HG02678 (cell line): ENCODE measurements at regions not wholly inside any gene's neighbourhood (a gene's known extent, or its start where the extent isn't known, plus 50 kb on each side); places are given as distances from the start of the nearest gene placed in this dataset.

Experiments used
- ATAC-seq: cut with Tn5 transposase; IDR thresholded peaks from one replicate; pipeline ENCODE4 v1.9.1; 2021; ENCODE audit warnings: mild to moderate bottlenecking, moderate library complexity; ENCODE audit not compliant: unreplicated experiment

DNA sequence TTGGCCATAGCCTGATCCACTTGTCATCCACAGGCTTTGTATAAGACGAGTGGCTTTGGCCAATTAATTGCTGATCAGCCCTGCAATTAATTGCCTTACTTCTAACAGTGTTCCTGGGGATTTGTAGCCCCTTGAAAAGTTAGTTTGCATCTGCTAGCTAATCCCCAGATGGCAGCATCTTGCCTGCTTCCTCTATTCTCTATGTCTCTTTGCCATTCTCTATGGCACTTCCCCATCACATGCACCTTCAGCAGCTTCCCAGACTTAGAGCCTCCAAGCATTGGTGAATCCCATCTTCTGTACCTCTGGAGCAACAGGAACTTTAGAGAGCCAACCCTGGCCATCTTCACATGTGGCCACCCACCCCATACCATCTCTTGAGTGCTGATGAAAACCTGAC is 197.0 kb upstream of the DMAC1 start:
- ATAC-seq, result no peak

DNA sequence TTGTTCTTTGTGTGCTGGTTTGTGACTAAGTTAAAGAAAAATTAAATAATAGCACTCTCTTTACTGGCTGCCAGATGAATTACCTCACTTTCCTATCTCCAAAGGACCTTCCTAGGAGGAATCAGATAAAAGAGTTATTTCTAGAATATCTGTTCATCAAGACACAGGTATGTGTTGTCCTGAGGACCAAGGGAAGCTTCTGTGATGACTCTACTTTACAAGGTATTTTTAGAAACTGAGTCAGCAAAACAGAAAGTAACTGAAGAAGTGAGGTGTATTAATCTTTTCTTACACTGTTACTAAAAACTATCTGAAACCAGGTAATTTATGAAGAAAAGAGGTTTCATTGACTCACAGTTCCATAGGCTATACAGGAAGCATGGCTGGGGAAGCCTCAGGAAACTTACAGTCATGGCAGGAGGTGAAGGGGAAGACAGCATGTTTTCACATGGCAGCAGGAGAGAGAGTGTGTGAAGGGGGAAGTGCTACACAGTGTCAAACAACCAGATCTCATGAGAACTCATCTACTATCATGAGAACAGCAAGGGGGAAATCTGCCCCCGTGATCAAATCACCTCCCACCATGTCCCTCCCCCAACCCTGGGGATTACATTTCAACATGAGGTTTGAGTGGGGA is 189.2 kb upstream of the DMAC1 start:
- no peak for ATAC-seq

DNA sequence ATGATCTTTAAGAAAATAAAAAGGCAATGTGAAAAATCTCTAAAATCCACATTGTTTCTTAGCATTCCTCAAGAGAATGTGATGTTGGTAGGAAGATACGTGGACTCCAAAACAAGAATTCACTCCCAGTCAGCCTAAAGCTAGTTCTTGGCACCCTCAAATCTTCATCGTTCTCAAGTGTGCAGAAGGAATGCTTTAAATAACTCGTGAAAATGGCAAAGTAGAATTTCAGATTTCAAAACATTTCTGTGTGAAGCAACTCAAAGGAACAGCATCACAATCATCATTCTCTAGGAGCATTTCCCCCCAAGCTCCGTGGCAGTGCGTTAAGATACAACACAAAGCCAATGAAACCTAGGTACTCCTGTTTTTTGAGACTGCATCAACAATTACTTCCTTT is 185.1 kb upstream of the DMAC1 start:
- no peak for ATAC-seq

DNA sequence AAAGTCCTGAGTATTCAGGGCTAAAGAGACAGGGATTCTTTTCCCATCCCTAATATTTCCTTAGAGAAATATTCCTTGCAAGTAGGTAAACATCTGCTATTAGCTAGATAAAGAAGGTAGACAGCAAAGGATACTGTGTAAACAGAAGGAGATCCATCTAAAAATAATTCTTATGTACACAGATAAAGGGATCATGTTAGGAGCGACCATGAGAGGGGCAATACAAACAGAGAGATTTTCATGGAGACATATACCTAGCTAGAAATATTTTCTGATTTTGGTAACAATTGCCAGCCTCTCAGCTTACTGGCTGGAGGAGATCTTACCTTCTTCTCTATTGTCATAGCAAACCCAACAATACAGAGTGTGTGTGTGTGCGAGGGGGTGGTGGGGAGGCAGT is 184.6 kb upstream of the DMAC1 start:
- ATAC-seq, result no peak

DNA sequence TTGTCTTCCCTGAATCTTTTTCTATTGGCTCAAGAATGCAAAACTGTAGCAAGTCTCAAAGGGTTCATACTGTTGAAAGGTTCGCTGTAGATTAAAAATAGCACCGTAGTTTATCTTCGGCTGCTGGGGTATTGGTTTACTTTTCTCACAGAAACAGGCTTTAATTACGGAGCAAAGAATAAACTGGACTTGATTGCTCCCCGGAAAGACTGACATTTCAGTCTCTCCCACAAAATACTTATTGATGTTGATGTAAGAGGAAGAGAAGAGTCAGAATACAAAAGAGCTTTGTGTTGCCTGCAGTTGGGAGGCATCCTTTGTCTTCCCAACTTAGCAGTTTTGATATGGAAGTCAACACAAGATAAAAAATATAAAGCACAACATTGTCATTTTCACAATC is 183.9 kb upstream of the DMAC1 start:
- ATAC-seq, result no peak

DNA sequence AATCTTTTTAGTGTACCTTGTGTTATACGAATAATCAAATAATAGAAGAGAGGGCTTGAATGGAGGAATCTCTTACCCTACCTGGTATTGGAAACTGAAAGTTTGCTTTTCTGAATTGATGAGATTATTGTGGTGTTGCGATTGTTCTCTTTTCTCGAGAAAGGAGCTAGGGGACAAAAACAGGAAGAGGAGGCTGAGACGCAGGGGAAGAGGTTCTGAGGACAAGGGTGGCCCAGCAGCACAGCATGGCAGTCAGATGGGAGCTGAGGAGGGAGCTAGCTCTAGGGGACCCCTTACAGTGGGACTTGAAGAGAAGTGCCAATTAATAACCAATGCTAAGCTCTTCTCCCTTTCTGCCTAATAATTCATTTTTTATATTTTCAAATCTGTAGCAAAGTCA is 183.3 kb upstream of the DMAC1 start:
- no peak for ATAC-seq

DNA sequence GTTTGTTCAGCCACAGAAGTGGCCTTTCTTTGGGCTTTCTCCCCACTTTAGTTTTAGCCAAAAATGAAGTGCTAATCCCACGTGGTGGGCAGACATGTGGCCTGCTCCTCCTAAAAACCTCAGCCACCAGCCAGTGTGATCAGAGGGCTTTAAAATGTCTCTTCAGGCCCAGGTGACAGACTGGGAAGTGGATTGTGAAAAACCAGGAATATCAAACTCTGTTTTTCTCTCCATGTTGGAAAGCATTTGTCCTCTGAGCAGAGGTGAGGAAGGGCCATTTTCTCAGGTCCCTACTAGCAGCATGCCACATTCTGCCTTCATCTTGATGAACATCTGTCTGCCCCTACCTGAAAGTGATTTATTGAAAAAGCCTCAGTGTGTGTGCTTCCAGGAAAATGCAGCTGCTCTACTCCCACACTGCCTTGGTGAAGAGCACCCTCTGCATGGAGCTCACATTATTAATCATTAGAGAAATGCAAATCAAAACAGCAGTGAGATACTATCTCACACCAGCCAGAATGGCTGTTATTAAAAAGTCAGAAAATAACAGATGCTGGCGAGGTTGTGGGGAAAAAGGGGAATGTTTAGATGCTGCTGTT is 181.2 kb upstream of the DMAC1 start:
- no peak for ATAC-seq

DNA sequence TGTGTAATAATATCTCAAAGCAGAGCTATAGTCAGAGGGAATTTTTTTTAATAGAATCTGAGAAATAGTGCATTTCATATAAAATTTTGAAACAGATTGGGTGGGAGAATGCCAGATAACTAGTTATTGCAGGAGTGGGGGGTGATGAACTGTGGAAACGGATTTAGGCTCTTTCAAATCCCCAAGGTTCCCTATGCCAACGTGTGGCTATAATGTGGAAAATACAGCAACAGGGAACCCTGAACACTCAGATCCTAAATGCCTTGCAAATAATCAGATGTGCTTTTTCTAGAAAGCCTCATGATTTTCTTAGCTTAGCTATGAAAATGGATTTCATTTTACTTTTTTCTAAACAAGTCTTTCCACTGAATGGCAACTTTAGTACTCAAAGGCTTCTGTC is 180.5 kb upstream of the DMAC1 start:
- ATAC-seq, result no peak

DNA sequence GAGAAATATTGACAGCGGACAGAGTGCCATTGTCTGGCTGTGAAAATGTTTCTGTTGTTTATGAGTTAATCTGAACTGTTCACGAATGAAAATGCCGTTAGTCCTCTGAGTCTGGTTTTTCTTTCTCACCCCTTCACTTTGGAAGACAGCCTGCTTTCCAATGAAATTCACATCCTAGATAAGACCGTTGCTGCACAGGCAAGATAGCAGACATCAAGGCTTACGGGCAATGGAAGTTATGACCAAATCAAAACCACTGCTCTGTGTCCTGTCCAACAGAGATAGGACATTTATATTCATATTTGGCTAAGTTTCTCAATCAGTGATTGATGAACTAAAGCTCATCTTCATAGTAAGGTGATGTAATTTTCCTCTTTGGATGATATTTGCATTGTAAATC is 180.0 kb upstream of the DMAC1 start:
- no peak for ATAC-seq

DNA sequence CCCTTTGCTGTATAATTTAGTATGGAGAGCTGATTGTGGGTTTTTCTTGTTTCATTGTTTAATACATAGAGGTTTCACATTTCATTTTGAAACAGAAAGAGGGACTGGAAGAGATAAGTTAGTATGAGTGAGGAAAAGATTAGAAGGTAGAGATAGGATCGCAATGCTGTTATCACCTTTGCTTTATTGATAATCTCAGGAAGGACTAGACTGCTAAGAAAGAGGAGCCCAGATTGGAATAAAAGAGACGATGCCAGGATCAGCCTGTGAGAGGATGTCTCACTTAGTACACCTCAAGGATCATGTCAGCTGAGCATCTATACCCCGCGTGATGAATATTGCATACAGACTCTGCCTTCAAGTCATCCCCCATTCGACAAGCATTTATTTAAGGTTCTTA is 178.0 kb upstream of the DMAC1 start:
- no peak for ATAC-seq

DNA sequence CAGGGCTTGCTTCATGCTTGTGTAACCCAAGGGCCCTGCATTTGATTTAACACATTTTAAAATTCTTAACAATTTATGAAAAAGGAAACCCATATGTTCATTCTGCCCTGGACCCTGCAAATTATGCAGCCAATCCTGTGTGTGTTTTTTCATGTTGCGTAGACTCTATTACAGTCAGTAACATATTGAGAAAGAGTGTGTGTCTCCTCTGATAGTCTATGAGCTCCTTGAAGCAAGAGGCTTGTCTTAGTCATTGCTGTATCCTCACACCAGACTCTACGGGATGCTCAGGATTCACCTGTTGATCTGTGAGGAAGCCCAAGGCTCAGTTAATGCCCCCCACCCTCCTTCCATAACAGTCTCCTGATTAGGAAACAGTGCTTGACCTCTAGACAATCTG is 177.3 kb upstream of the DMAC1 start:
- ATAC-seq, result peak; percentile 2

DNA sequence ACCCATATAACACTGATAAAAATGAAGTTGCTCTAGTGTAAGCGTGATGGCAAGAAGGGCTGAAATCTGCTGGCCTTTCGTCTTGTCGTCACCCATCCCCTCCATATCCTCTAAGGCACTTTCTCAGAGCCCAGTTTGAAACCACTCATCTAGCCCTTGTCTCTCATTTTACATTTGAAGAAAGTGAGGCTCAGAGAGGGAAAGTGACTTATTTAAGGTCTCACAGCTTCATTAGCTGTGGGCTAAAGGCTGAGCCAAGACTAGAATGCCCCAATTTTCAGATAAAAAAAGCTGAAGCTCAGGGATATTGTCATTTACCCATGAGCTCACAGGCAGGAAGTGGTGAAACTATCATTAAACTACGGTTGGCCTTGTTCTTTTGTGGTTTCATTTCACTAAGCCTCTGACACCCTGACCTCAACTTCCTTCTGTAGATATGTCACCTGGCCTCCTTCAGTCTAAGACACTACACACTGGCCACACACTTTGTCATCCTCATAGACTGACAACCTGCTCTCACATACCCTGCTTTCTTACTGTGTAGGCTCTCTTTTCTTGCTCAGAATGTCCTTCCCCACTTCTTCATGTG is 176.7 kb upstream of the DMAC1 start:
- peak; percentile 98 for ATAC-seq

DNA sequence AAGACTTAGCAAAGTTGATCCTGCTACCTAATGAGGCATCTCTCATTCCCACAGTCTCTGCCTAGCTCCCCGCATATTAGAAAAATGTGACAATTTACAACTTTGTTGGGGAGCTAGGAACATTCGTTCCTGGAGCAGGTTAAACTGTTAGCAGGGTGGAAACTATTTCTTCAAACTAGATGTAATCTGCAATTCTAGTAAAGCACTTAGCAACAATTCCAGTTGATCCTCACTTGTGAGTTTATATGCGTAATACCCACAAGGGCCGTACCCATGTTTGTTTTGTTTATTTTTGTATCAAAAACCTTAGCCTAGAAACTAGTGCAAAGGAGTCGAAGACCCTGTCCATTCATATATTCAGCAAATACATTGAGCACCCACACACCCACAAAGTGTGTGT is 175.8 kb upstream of the DMAC1 start:
- ATAC-seq, result no peak

DNA sequence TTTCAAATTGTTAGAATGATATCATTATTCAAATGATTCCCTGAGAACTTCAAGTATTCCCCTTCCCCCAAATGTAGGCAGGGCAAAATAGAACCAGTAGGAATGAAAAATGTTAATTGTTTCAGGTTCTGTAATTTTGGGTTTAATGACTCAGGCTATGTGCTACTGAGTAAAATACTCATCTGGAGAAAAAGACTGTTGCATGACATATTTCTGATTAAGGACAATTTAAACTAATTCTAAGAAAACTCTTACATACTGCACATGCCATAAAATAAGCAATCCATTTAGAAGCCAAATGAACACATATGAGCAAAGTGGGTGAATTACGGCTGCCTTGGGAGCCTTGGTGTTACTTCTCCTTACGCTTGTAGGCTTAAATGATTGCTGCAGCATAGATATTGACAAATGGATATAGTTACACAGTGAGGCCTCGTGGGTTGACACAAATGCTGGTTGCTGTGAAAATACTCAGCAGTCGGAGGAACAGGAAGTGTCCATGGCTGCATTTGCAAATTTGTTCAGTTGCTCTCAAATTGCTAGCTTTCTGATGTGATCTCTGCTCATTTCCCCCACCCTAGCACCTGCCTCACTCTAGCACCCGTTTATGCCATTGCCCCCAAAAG is 174.9 kb upstream of the DMAC1 start:
- ATAC-seq, result peak; percentile 29

DNA sequence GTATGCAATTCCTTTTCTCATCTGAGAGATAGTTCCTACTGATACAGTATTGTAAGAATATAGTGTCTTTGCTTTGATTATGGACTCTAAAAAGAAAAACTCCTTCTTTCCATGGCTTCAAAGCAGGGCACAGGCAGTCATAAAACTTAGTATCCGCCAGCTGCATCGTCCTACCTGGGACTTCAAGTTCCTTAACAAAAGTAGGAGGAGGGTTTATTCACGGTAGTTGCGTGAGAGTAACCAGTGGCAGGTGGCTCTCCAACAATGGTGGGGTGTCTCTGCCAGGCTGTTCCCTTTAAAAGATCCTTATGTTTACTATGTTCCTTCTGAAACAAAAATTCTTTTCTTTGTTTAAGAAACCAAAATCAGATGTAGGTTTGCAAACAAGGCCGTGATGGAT is 173.5 kb upstream of the DMAC1 start:
- no peak for ATAC-seq

DNA sequence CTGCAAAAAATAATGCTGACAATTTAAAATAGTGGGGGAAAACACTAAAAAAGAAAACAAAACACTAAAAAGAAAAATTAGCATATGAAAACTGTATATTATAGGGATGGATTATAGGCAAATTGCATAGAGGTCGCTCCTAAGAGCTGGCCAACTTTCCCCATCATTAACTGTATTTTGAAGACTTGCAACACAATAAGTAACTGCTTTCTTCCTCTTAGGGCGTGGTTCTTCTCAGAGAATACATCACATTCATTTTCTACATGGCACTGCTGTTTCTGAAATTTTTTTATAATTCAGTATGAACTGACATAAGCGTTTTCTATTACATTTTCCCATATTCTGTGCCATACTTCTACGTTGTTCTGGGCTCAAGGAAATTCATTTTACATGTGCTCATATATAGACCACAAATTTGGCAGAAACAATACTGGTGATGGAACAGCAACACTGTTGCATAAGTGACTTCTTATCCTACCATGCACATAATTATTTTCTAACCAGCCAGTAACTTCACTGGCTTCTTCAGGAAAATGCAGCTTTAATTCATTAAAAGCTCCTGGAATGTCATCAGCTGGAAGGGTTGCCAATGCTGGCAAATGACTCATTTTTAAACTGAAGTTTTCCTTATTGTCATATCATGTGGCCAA is 171.2 kb upstream of the DMAC1 start:
- ATAC-seq, result no peak

DNA sequence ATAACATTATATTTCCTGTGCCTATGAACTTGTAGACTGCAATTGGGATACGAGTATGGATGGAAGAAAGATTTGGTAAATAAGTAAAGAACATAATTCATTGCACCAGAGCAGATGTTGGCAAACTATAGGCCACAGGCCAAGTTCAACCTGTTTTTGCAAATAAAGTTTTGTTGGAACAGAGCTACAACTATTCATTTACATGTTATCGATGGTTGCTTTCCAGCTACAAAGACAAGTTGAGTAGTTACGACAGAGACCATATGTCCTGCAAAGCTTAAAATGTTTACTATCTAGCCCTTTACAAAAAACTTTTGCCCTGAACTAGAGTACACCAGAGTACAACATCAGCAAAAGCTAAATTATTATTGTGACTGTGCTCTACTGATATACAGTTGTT is 169.1 kb upstream of the DMAC1 start:
- ATAC-seq, result no peak

DNA sequence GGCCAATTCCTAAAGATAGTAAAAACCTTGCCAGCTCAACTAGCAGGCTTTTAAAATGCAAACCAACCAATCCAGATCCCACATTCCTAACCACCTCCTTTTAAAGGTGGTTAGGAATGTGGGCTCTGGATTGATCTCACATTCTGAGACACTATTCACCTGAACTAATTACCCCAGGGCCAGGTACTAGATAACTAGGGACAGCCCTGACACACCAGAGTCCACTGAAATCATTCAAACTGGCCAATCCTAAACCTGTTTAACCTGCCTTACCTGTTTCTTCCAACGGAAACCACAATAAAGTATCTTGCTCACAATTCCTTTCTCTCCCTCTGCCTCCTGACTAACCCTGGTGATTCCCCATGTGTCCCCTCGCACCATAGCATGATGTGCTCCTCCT is 168.3 kb upstream of the DMAC1 start:
- no peak for ATAC-seq

DNA sequence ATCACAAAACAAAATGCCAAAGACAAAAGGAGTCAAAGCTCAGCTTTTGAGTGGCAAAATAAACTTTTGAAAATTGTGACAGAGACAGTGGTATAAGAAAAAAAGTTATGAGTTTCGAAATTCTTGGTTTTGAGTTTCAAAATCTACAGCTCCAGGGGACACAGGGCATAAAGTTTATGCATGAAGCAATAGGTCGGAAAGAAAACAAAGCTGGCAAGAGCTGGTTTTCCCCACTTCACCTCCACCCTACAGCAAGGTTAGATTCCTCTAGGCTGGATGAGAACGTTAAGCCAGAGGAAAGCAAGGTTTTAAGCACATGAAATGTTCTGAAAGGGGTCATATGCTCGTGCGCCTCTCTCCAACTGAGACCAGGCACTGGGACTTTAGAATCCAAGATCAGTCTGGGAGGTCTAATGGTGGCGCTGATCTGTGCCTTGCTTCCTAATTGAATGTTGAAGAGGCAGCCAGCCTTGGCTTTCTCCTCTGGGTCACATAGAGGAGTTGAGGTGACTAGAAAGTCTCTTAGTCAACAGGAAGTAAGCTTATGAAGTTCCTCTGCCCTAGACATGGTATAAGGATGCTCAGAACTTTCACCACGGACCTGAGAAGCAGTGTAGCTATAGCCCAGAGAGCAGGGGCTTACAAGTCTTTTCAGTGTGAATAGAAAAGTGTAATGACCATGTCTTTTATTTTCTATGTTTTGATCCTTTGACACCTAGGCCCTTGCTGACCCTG is 167.7 kb upstream of the DMAC1 start:
- no peak for ATAC-seq

DNA sequence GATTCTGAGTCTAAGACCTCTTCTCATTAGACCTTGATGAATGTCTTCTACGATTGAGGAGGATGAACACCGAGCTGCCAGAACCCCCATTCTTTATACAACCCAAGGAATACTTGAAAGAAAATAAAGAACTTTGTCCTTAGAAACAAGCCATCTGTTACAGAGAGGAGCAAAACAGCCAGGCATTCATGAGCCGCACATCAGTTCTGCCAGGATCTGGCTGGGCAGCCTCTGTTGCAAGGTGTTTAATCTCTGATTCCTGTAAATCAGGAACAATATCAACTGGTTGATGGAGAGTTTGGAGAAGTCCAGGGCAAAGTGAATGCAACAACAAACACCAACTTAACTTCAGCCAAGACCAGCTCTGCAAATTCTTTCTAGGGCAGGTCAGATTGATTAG is 165.5 kb upstream of the DMAC1 start:
- no peak for ATAC-seq

DNA sequence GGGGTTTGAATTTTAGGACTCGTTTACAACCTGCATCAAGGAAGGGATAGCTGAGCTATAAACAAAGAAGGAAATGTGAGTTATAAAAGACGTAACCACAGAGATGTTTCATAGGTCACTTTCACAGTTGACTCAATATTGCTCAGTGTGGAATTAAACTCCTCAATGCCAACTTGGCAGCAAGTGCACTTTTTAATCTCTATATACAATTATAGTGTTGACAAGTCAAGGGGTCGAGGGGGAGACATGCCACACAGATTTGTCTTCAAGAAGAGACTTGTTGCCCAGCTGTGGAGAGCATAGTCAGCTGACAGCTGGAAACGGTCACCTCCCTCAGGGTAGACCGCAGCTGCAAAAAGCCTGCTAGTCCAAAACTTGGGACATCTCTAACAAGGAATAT is 163.4 kb upstream of the DMAC1 start:
- no peak for ATAC-seq
